MCF 10A (cell line): ENCODE measurements at regions not wholly inside any gene's neighbourhood (a gene's known extent, or its start where the extent isn't known, plus 50 kb on each side); places are given as distances from the start of the nearest gene placed in this dataset.
A peak's percentile ranks its signal among the peaks of the same experiment; 100 is the strongest.

Experiments used
- BruUV-seq: library from RNA; stranded (reverse); fragments of 400-500 nt; replicated peaks from 2 replicates; lab custom pipeline; 2021; lab: Mats Ljungman, UMichigan
- CTCF ChIA-PET: fragments of 300-600 bp; sonication (Branson Sonifier 250); formaldehyde crosslinking; extraction: SDS; loops from one replicate; lab custom pipeline; 2021; ENCODE audit warnings: antibody characterized with exemption, inconsistent platforms; lab: Yijun Ruan, JAX
- POLR2A ChIA-PET: fragments of 300-600, 350-650 bp; sonication (Branson Sonifier 250); formaldehyde crosslinking; extraction: SDS; loops from one replicate; lab custom pipeline; 2020; ENCODE audit warnings: antibody characterized with exemption, inconsistent platforms; lab: Yijun Ruan, JAX
- DNase-seq: peaks from one replicate; pipeline ENCODE4 v3.0.0-alpha.2; 2018; ENCODE audit not compliant: unreplicated experiment
- H3K27ac Mint-ChIP-seq: one replicate; pipeline ENCODE4 v1.8.0; 2022; ENCODE audit warnings: mild to moderate bottlenecking, low read depth, mixed read lengths; ENCODE audit not compliant: unreplicated experiment
- H3K27me3 Mint-ChIP-seq: one replicate; pipeline ENCODE4 v1.8.0; 2022; ENCODE audit warnings: mixed read lengths; ENCODE audit not compliant: insufficient read depth, unreplicated experiment
- H3K36me3 Mint-ChIP-seq: one replicate; pipeline ENCODE4 v1.8.0; 2022; ENCODE audit warnings: mild to moderate bottlenecking, moderate library complexity, mixed read lengths; ENCODE audit not compliant: insufficient read depth, unreplicated experiment
- H3K4me1 Mint-ChIP-seq: one replicate; pipeline ENCODE4 v1.8.0; 2022; ENCODE audit warnings: mixed read lengths; ENCODE audit not compliant: insufficient read depth, unreplicated experiment
- H3K4me3 Mint-ChIP-seq: one replicate; pipeline ENCODE4 v1.8.0; 2022; ENCODE audit warnings: mild to moderate bottlenecking, moderate library complexity, mixed read lengths; ENCODE audit not compliant: unreplicated experiment
- H3K9me3 Mint-ChIP-seq: one replicate; pipeline ENCODE4 v1.8.0; 2022; ENCODE audit warnings: mixed read lengths; ENCODE audit not compliant: unreplicated experiment
- CTCF ChIP-seq: fragments of 200-600 bp; IDR thresholded peaks from one replicate; pipeline ENCODE4 v1.8.0; 2022; ENCODE audit warnings: antibody characterized with exemption, mild to moderate bottlenecking; ENCODE audit not compliant: unreplicated experiment
- intact Hi-C: fragments of 100-400 bp; cut with micrococcal nuclease; formaldehyde crosslinking; loops from 2 replicates; pipeline ENCODE4 v1.14.1; 2022

GRCh38 chr16:52727849-52728248 lies 180.9 kb upstream of the TOX3 start:
- BruUV-seq = no TSS peak
- no peaks in the 10 kb centered on the region for H3K27me3 Mint-ChIP-seq
- intact Hi-C loops = no loop called here
- POLR2A ChIA-PET = interaction anchor here (0.6 kb wide), 1 partner anchor 171 kb away, joined by 3 read pairs; no protein-coding TSS in a partner anchor
- DNase-seq = no peak
- H3K9me3 Mint-ChIP-seq = peaks cover 13% of the 10 kb centered on the region
- peaks cover 6% of the 10 kb centered on the region for H3K36me3 Mint-ChIP-seq
- no peaks in the 10 kb centered on the region for H3K4me1 Mint-ChIP-seq
- H3K27ac Mint-ChIP-seq = no peak overlapping the region
- H3K4me3 Mint-ChIP-seq = no peak overlapping the region
- no peak for TF ChIP-seq CTCF
- CTCF ChIA-PET = no interaction called here

- no TSS peak for BruUV-seq
- H3K9me3 Mint-ChIP-seq = peaks cover 11% of the 10 kb centered on the region
- no peaks in the 10 kb centered on the region for H3K27me3 Mint-ChIP-seq
- ChIA-PET POLR2A (interaction anchor here (0.6 kb wide), 1 partner anchor 171 kb away, joined by 3 read pairs; no protein-coding TSS in a partner anchor), CTCF (no interaction called here)
- no peak overlapping the region for H3K27ac Mint-ChIP-seq
- DNase-seq = peak; percentile 3
- H3K4me3 Mint-ChIP-seq = no peak overlapping the region
- intact Hi-C loops = no loop called here
- H3K4me1 Mint-ChIP-seq = no peaks in the 10 kb centered on the region
- TF ChIP-seq CTCF = no peak
- peaks cover 6% of the 10 kb centered on the region for H3K36me3 Mint-ChIP-seq
Observed at GRCh38 chr16:52727441-52727840, 180.5 kb upstream of the TOX3 start.

GRCh38 chr16:52725461-52725860 lies 178.5 kb upstream of the TOX3 start:
- intact Hi-C loops = no loop called here
- H3K27me3 Mint-ChIP-seq = no peaks in the 10 kb centered on the region
- H3K36me3 Mint-ChIP-seq = peaks cover 6% of the 10 kb centered on the region
- no peak overlapping the region for H3K4me3 Mint-ChIP-seq
- CTCF ChIA-PET = interaction anchor here (1.5 kb wide), 1 partner anchor 10 kb away, joined by 3 read pairs; no protein-coding TSS in a partner anchor
- POLR2A ChIA-PET = no interaction called here
- no peak for DNase-seq
- peaks cover 7% of the 10 kb centered on the region for H3K9me3 Mint-ChIP-seq
- no TSS peak for BruUV-seq
- no peaks in the 10 kb centered on the region for H3K4me1 Mint-ChIP-seq
- H3K27ac Mint-ChIP-seq = no peak overlapping the region
- TF ChIP-seq CTCF = no peak

- H3K27me3 Mint-ChIP-seq = no peaks in the 10 kb centered on the region
- POLR2A ChIA-PET = no interaction called here
- no peak for DNase-seq
- BruUV-seq = no TSS peak
- no peak overlapping the region for H3K27ac Mint-ChIP-seq
- peaks cover 7% of the 10 kb centered on the region for H3K9me3 Mint-ChIP-seq
- H3K4me3 Mint-ChIP-seq = no peak overlapping the region
- no peak for TF ChIP-seq CTCF
- CTCF ChIA-PET = interaction anchor here (1.5 kb wide), 1 partner anchor 10 kb away, joined by 3 read pairs; no protein-coding TSS in a partner anchor
- peaks cover 6% of the 10 kb centered on the region for H3K36me3 Mint-ChIP-seq
- no peaks in the 10 kb centered on the region for H3K4me1 Mint-ChIP-seq
- intact Hi-C loops = no loop called here
Observed at GRCh38 chr16:52725043-52725442, 178.1 kb upstream of the TOX3 start.
